HG03135 (cell line): ENCODE measurements at regions not wholly inside any gene's neighbourhood (a gene's known extent, or its start where the extent isn't known, plus 50 kb on each side); places are given as distances from the start of the nearest gene placed in this dataset.
"Not testable (repeated sequence)": the region's sequence is repeated elsewhere in the genome, so short reads cannot be mapped to it uniquely, and the experiment has no call there.

Experiments
- ATAC-seq: cut with Tn5 transposase; IDR thresholded peaks from one replicate; pipeline ENCODE4 v1.9.1; 2021; ENCODE audit warnings: mild to moderate bottlenecking, moderate library complexity; ENCODE audit not compliant: unreplicated experiment

DNA sequence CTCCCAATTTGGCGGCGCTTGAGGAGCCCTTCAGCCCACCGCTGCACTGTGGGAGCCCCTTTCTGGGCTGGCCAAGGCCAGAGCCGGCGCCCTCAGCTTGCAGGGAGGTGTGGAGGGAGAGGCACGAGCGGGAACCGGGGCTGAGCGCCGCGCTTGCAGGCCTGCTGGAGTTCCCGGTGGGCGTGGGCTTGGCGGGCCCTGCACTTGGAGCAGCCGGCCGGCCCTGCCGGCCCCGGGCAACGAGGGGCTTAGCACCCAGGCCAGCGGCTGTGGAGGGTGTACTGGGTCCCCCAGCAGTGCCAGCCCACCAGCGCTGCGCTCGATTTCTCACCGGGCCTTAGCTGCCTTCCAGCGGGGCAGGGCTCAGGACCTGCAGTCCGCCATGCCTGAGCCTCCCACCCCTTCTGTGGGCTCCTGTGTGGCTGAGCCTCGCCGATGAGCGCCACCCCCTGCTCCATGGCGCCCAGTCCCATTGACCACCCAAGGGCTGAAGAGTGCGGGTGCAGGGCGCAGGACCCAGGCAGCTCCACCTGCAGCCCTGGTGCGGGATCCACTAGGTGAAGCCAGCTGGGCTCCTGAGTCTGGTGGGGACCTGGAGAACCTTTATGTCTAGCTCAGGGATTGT, 815.4 kb upstream of the B3GALT2 start:
- ATAC-seq: not testable (repeated sequence)

DNA sequence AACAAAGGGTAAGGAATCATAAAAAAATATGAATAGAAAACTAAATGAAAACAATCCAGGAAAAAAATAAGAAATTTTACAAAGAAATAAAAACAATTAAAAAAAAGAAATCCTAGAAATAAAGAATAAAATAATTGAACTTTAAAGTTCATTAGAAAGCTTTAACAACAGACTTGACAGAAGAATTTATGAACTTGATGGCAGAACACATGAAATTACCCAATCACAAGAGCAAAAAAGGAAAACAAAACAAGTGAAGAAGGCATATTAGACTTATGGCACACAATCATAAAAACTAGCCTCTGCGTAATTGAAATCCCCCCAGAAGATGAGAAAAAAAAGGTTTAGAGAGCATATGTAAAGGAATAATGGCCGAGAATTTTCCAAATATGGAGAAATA, 802.5 kb upstream of the B3GALT2 start:
- ATAC-seq: no peak

DNA sequence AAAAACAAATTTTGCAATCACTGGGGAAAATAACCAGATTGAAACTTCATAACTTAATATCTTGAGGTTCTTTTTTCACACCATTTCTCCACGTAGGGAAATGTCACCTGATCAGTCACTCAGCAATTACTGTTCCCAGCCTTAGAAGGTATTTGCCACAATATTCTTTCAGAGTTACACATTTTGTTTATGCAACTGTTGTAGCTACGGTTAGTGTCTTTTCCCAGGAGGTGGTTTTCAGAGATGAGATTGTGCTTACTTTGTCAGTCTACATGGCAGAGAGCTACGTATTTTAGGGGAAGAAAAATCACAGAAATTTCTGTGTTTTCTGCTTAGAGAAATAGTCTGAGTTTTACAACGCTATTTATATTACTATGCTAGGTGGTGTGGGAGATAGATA, 792.8 kb upstream of the B3GALT2 start:
- no peak for ATAC-seq

DNA sequence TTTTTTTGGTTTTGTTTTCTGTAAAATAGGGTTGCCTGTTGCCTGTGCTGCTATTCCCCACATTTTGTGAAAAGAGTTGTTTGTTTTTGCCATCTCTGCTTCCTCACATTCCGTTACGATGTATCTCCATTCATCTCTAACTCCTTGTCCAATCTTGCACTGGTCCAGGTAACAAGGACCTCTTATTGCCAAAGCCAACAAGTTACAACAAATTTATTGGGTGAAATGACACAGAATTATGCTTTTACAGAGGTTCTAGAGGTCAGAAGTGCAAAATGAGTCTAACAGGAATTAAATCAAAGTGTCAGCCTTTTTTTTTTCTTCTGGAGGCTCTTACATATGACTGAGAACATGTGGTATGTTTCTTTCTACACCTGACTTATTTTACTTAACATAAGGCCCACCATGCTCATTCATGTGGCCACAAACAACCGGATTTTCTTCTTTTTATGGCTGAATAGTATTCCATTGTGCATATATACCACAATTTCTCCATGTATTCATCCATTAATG, 787.9 kb upstream of the B3GALT2 start:
- ATAC-seq: no peak

DNA sequence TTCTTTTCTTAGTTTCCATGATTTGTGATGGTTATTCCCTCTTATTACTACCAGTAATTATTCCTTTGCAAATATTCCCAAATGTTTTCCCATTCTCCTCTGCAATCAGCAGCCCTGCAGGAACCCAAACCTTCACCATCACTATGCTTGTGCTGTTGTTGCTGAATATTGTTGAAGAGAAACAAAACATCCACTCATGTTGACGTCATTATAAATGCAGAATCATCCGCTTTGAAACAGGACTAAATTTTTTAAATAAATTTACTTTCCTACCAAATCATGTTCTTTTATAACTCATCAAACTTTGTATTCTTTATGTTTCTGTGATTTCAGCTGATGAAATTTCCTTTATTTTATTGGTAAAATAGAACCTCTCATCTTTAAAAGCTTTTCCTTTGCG, 787.0 kb upstream of the B3GALT2 start:
- ATAC-seq: no peak

DNA sequence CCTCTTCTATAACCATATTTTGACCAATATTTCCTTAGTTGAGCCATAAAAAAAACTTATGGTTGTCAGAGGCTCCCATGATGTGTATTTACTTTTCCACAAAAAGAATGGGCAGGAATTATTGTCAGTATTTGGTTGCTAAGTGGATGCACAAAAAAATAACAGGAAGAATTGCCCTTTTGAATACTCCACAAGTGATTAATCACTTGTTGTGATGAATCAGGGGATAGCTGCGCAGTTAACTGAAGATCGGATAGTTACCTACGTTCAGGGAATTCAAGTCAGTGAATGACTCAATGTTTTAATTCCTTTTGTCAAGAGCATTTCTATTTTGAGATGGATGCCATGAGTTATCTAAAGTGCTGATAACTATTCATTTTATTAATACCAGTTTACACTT, 785.2 kb upstream of the B3GALT2 start:
- ATAC-seq: no peak

DNA sequence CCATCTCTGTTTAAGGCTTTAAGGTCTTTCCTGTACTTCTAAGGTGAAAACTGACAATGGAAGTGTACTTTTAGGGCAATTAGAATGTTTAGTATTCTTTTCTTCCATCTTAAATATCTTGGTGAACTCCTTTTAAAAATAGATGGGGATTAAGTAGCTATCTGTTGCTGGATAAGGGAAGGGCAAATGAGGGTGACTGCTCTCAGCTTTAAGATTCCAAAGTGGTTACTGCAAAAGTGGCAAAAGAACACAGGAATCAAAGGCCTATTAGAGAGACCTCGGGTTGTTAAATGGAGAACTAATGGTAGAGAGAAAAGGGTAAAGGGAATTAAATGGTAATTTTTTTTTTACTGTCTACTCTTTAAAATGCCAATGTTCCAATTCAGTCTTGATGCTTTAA, 774.1 kb upstream of the B3GALT2 start:
- ATAC-seq: no peak

DNA sequence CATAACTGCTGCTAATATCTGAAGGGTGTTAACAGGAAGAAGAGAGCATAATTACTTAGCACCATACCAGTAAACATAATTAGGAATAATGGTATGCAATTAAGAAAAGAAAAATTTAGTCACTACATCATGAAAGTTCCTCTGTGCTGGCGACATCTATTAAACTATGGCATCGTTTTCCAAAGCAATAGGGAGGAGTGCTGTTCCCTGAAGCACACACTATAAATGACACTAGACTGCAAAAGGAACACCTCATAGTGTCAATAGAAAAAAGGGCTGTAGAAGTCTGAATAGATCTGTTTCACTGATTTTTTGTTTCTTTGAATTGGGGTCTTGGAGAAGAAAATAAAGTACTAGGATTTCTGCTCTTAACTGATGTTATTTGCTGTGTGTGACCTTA, 773.6 kb upstream of the B3GALT2 start:
- ATAC-seq: no peak

DNA sequence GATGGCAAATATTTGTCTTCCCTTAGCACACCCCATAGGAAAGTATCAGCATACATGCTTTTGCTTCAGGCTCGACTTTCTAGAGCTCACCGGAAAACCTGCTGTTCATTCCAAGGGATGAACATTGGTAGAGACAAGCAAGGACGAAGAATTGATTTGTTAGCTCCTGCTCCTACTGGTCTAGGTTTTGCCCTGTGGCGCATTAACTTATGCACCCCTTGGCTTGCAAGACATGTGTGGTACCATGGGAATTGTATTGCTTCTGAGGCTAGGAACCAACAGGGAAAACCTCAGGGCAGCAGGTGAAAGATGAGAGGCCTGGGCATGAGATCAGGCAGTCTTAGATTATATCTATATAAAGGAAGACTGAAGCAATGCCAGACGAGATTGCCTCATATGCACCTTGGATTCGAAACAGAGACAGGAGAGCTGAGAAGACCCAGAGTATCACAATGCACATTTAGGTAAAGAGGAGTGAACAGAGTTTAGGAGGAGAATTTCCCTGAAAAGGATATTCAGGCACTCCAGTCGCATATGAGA, 771.2 kb upstream of the B3GALT2 start:
- ATAC-seq: no peak

DNA sequence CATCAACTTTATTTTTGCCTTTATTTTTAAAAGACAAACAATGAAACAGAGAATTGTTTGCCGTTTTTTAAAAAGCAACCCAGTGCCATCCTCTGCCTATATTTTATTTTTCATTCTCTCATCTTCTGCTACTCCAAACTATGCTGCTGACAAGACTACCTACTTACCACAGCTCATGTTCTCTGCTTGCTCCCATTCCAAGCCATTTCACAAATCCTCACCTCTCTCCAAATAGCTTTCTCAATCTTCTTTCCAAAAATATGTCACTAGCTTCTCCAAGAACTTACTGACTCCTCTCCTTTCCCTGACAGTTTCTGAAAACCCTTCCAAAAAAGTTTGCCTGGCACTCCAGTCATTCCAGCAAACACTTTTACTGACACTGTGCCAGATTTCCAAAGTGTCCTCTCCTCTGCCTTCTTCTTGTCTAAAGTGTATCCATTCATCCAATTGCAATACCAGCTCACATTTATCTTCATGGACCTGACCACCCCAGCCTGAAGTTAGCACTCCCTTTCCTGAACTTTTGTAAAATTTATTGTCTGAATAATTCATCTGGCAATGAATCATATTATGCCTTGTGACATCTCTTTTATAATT, 766.5 kb upstream of the B3GALT2 start:
- ATAC-seq: no peak

DNA sequence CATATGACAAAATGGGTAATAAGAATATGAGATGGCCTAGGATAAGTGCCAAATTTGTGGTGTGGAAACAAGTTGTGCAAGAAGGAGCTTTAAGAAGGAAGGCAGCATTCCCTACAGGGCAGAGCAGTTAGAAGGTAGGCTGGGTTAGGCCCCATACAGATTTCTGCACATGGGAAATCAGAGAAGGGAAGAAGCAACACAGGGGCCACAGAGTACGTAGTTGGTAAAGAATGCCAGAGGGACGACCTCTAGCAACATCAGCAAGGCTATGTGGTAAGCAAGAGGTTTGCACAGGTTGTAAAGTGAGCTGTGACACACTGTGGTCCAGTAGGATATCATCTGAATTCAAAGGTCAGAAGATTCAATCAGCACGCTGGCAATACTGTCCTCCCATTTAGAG, 765.6 kb upstream of the B3GALT2 start:
- ATAC-seq: no peak

DNA sequence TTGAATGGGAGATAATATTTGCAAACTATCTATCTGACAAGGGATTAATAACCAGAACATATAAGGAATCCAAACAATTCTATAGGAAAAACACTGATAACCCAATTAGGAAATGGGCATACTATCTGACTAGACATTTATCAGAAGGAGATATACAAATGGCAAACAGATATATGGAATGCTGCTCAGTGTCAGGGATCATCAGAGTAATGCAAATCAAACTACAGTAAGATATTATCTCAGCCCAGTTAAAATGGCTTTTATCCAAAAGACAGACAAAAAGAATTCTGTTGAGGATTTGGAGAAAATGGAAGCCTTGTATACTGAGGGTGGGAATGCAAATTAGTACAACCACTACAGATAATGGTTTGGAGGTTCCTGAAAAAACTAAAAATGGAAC, 758.0 kb upstream of the B3GALT2 start:
- no peak for ATAC-seq

DNA sequence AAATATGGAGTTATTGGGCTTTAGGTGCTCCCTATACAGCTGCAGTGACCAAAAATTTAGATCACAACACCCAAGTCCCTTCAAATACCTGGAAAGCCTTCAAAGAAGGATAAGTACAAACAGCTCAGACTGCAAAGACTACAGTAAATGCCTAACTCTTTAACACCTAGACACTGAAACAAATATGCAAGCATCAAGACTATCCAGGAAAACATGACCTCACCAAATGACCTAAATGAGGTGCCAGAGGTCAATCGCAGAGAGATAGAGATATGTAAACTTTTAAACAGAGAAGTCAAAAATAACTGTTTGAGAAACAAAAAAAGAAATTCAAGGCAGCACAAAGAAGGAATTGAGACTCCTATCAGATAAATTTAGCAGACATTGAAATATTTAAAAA, 753.8 kb upstream of the B3GALT2 start:
- no peak for ATAC-seq

DNA sequence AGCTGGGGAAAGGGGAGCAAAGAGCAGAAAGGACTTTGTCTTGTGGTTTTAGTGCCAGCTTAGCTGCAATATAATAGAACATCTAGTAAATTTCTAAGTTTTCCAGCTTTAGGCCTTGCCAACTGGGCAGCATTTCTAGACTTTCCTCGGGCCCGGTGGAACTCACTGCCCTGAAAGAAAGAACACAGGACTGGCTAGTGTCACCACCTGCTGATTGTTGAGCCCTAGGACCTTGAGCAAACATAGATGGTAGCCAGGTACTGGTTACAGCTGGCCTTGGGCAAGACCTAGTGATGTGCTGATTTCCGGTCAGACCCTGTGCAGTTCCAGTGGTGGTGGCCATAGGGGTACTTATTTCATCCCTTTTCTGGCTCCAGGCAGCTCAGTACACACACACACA, 753.2 kb upstream of the B3GALT2 start:
- ATAC-seq: no peak

DNA sequence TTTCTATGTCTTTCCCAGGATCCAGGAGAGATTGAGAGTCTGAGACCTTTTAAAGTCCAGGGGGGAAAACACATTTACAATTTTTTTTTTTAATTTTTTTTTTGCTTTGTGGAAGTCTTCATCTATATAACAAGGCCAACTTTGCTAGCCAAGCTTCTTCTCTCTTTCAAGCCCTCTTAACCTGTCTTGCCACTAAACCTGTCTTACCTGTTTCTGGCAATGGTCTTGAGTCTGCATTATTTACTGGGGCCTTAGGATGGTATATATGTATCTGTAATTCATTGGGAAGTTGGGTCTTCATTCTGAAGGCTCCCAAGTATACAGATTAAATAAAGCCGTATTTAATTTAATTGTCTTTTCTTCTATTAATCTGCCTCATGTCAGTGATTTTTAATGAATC, 750.9 kb upstream of the B3GALT2 start:
- ATAC-seq: no peak

DNA sequence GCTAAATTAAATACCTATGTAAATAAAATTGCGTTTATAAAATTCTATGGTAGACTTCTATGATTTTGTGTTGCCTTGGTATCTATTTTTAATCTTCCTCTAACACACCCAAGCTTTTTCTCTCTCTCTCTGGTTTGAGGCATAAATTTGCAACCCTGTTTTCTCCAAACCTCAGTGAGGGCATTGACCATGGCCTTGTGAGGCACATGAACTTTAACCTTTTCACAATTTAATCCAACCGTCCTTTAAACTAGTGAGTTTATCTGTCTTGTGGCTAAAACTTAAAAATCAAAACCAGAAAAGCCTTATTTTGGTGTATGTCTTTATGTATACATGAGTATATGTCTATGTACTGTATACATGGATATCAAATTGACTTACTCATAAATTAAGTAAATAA, 746.6 kb upstream of the B3GALT2 start:
- no peak for ATAC-seq

DNA sequence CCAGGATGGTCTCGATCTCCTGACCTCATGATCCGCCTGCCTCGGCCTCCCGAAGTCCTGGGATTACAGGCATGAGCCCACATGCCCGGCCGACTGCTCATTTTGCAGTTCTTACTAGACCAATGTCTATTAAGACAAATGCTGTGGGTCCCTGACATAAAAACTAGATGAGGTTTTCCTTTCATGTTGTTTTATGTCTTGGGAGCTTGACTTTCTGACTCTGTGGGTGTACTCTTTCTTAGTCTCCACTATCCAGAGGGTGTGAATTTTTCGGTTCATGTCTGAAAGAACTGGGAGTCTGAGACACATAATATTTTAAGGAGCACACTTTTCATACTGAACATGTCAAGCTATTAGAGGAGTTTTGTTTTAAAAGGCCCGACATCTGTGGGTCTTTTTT, 744.9 kb upstream of the B3GALT2 start:
- ATAC-seq: no peak

DNA sequence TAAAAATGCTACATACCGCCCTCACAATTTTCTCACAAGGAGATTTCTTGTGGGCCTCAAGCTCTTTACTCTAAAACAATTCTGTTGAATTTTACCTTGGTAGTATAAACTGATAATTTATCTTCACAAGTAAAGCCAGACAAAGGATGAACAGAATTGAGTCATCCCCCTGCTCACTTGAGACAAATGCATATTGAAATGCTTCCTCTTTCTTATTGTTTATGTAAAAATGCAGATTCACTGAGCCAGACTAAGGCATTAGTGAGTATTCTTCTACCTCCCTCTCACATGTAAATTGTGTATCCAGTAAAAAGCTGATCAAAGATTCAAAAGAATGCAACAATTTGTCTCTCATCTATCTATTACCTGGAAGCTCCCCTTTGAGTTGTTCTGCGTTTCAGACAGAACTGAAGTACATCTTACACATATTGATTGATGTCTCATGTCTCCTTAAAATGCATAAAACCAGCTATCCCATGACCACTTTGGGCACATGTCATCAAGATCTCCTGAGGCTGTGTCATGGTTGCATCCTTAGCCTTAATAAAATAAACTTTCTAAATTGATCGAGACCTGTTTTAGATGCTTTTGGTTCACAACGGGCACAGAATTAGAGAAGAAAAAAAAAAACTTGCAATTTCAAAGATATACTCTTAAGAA, 743.1 kb upstream of the B3GALT2 start:
- ATAC-seq: no peak

DNA sequence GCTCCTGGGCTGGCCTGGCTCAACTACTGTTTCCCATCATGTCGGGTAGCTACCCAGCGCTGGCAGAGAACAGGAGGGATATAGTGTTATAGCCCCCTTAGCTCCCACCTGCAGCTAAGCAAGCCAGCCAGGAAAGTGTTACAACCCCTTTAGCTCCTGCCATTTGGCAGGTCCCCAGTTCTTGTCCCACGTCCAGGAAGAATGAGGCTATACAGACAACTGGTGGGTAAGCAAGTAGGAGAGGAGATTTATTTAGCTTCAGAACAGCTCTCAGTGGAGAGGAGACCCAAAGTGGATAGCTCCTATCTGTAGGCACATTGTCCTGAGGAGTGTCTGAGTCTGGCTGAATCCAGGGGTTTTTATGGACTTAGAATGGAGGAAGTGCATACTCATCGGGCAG, 741.1 kb upstream of the B3GALT2 start:
- no peak for ATAC-seq

DNA sequence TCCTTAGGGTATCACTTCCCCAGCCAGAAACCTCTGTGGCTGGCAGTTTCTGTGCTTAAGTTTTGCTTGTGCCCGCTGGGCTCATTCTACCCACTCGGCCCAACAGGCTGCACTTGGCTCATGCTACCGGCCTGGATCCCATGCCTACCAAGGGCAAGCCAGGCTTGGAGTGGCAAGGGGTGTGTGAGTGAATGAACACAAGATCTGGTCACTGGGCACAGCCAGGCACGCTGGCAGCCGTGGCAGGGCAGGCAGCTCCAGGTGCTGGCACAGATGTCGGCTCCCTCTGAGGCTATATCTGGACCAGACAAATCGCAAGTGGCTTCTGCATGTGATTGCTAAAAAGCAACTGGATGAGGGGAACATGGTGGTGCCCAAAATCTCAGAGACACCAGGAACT, 740.5 kb upstream of the B3GALT2 start:
- no peak for ATAC-seq

DNA sequence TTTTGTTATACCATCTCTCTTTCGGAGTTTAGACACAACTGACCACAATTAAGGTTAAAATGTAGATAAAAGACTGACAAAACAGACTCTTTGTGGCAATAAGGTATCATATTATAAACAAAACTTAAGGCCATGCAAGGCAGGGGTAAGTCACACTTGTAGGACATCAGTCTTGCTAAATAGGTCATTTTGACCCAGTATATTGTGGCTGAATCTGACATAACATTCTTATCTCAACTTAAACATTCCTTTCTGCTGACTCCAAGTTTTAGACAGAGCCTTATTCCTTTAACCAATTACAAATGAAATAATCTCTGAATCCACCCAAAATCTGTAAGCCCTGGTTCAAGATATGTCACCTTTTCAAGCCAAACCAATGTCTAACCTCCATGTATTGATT, 733.4 kb upstream of the B3GALT2 start:
- ATAC-seq: no peak

DNA sequence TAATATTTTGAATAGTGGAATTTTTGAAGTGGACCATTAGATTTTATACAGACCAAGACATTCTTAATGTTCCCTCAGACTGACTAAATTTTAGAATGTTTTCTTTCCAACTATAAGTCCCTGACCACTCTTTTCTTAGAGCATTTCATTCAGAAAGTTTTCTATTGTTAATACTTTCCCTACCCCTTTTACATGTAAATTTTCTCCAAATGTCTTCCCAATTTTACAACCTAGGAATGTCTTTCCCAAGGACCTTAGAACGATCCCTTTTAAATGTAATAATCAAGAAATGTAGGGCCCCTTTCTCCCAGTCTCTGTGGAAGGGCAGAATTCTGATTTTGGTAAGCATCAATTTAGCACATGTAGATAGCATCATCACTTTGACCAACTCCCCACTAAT, 730.0 kb upstream of the B3GALT2 start:
- no peak for ATAC-seq
